Endothelial cell of umbilical vein (primary cell): ENCODE measurements at regions not wholly inside any gene's neighbourhood (a gene's known extent, or its start where the extent isn't known, plus 50 kb on each side); places are given as distances from the start of the nearest gene placed in this dataset.

Experiments
- CTCF ChIP-seq, 2 donors: IDR thresholded peaks; 1 replicate in 1 of 2; 2 replicates in 1 of 2; pipeline ENCODE4 v1.5.1; 2011; ENCODE audit warnings: low read length in 2 of 2, mild to moderate bottlenecking in 2 of 2, moderate library complexity in 2 of 2, control low read depth in 1 of 2, inconsistent platforms in 1 of 2, low read depth in 1 of 2; ENCODE audit not compliant: insufficient read depth in 1 of 2; ENCODE audit errors: extremely low read depth in 1 of 2
- EZH2 ChIP-seq: IDR thresholded peaks from 2 replicates; pipeline ENCODE4 v1.6.1; 2012; ENCODE audit warnings: borderline replicate concordance, low read depth, mild to moderate bottlenecking, moderate library complexity, low read length, inconsistent platforms; ENCODE audit not compliant: severe bottlenecking
- FOS ChIP-seq: IDR thresholded peaks from 2 replicates; pipeline ENCODE4 v1.6.1; 2011; ENCODE audit warnings: mild to moderate bottlenecking, low read length, moderate library complexity, borderline replicate concordance; ENCODE audit not compliant: insufficient read depth
- JUN ChIP-seq: IDR thresholded peaks from 2 replicates; pipeline ENCODE4 v1.6.1; 2011; ENCODE audit warnings: borderline replicate concordance, low read depth; ENCODE audit not compliant: insufficient read length, insufficient read depth
- MAX ChIP-seq: IDR thresholded peaks from 2 replicates; pipeline ENCODE4 v1.6.1; 2011; ENCODE audit not compliant: insufficient read depth, insufficient read length
- POLR2A ChIP-seq: IDR thresholded peaks from 2 replicates; pipeline ENCODE4 v1.6.1; 2012; ENCODE audit warnings: low read depth, mild to moderate bottlenecking, control low read depth, low read length
- POLR2AphosphoS5 ChIP-seq: IDR thresholded peaks from 2 replicates; pipeline ENCODE4 v1.6.1; 2012; ENCODE audit warnings: low read depth, mild to moderate bottlenecking, control low read depth, low read length, moderate library complexity; ENCODE audit not compliant: insufficient read depth

- no peak for TF ChIP-seq CTCF (IDR thresholded peaks at IDR 0.05; ENCODE audit: extremely low read depth in 1 of 2, insufficient read depth in 1 of 2, low read depth in 1 of 2, low read length in 2 of 2)
- no peak for TF ChIP-seq FOS
- TF ChIP-seq EZH2, result no peak
- no peak for TF ChIP-seq POLR2AphosphoS5
- TF ChIP-seq MAX, result no peak
- TF ChIP-seq JUN, result no peak
- no peak for TF ChIP-seq POLR2A
These were observed 736.3 kb downstream of the EFNB2 start for GRCh38 chr13:105799155-105799554.
